Gastroesophageal sphincter (tissue), 4 donors: ENCODE measurements at regions not wholly inside any gene's neighbourhood (a gene's known extent, or its start where the extent isn't known, plus 50 kb on each side); places are given as distances from the start of the nearest gene placed in this dataset.

Experiments used
- ATAC-seq: fragments of 150-250 bp; one replicate; pipeline ENCODE4 v1.9.1; 2016; ENCODE audit warnings: mild to moderate bottlenecking, moderate library complexity
- H3K27ac ChIP-seq, 4 donors: fragments of 200-600 bp; sonication (generic) in 3 of 4; 1 replicate in 3 of 4; 2 replicates in 1 of 4; pipeline ENCODE4 v1.5.1; 2016 to 2019
- H3K27me3 ChIP-seq: fragments of 200-600 bp; sonication (generic); one replicate; pipeline ENCODE4 v1.5.1; 2019
- H3K36me3 ChIP-seq, 2 donors: fragments of 200-600 bp; sonication (generic); one replicate each; pipeline ENCODE4 v1.5.1; 2019; ENCODE audit warnings: control low read depth in 1 of 2
- H3K4me1 ChIP-seq, 3 donors: fragments of 200-600 bp; sonication (generic); 1 replicate in 2 of 3; 2 replicates in 1 of 3; pipeline ENCODE4 v1.5.1; 2016 to 2019; ENCODE audit warnings: control low read depth in 2 of 3
- H3K4me3 ChIP-seq, 2 donors: fragments of 200-600 bp; sonication (generic); one replicate each; pipeline ENCODE4 v1.5.1; 2019; ENCODE audit warnings: mild to moderate bottlenecking in 1 of 2, moderate library complexity in 1 of 2
- H3K9me3 ChIP-seq, 3 donors: fragments of 200-600 bp; sonication (generic); one replicate each; pipeline ENCODE4 v1.5.1; 2017 to 2019; ENCODE audit warnings: control low read depth in 2 of 3
- EP300 ChIP-seq: sonication (generic); formaldehyde crosslinking; IDR thresholded peaks from one replicate; pipeline ENCODE4 v1.6.1; 2017; ENCODE audit warnings: antibody characterized with exemption, mild to moderate bottlenecking
- POLR2A ChIP-seq, 2 donors: fragments of 450-650 bp; IDR thresholded peaks; one replicate each; pipeline ENCODE4 v1.6.1; 2017; ENCODE audit warnings: antibody characterized with exemption in 2 of 2, mild to moderate bottlenecking in 2 of 2, moderate library complexity in 1 of 2
- POLR2AphosphoS5 ChIP-seq: sonication (generic); formaldehyde crosslinking; IDR thresholded peaks from one replicate; pipeline ENCODE4 v1.6.1; 2017; ENCODE audit warnings: antibody characterized with exemption
- WGBS, 2 donors: methylation state at CpG; one replicate each; pipeline ENCODE4 v1.1.5; 2018; ENCODE audit warnings: low coverage in 1 of 2; 5-methylcytosine and 5-hydroxymethylcytosine counted together
- small RNA-seq, 4 donors: library from RNA; depleted of rRNA; stranded (forward); fragments of <200 nt; gene quantifications; one replicate each; pipeline ENCODE3, GENCODE V24; 2016
- TF ChIP-seq, protein P1 (sequence below), 4 experiments: fragments of 200-600 bp in 2 of 4; fragments of 450-650 bp in 2 of 4; sonication (generic) in 1 of 4; IDR thresholded peaks; one replicate each; pipeline ENCODE4 v1.5.1; 2017 to 2019; ENCODE audit warnings: antibody characterized with exemption in 4 of 4, mild to moderate bottlenecking in 2 of 4, moderate library complexity in 2 of 4

DNA sequence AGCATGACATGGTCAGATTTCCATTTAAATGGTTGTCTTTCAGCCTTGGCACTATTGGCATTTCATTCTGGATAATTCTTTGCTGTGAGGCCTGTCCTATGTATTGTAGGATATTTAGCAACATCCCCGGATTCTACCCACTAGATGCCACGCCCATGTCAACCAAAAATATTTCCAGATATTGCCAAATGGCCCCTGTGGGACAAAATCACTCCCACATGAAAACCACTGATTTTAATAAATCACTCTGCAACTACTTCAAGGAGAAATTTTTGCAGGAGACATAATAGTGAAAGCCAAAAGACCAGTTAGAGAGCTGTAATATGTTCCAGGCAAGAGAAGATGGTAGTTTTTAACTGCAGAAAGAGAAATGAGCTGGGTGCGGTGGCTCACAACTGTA is 55.9 kb upstream of the RARB start:
- ATAC-seq, result no peak

DNA sequence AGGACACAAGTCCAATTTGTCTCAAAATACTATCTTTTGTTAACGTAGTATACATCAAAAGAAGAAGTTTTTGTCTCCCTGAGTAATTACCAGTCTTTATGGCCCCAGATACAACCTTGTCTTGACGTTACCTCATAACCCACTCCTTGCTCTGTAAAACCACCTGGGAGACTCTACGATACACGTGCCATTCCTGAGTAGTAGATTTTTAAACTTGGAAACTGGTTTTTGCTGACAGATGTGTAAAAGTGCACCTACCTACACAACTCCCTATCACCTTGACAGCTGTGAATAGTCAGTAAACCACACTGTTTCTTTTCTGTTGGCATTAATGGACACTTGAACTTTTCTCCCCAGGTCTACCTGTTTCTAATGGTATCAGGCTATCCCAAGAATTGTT is 51.7 kb upstream of the RARB start:
- peaks cover 0 to 13% (median 0%) of the 10 kb centered on the region in 3 donors for H3K4me1 ChIP-seq
- 63 to 90% methylated on average over 4 of the region's 4 CpGs for WGBS, 2 donors

More for the DNA sequence above, 55.9 kb upstream of the RARB start:
- Histone ChIP-seq H3K9me3 (no peaks in the 10 kb centered on the region), H3K4me3 (no peak overlapping the region), H3K27ac (no peak overlapping the region), H3K27me3 (no peaks in the 10 kb centered on the region), H3K36me3 (no peaks in the 10 kb centered on the region), H3K4me1 (no peaks in the 10 kb centered on the region)
- no peak for TF ChIP-seq EP300
- no peak for TF ChIP-seq POLR2A (IDR thresholded peaks at IDR 0.05)
- no peak for TF ChIP-seq POLR2AphosphoS5
- TF ChIP-seq, protein P1, sequence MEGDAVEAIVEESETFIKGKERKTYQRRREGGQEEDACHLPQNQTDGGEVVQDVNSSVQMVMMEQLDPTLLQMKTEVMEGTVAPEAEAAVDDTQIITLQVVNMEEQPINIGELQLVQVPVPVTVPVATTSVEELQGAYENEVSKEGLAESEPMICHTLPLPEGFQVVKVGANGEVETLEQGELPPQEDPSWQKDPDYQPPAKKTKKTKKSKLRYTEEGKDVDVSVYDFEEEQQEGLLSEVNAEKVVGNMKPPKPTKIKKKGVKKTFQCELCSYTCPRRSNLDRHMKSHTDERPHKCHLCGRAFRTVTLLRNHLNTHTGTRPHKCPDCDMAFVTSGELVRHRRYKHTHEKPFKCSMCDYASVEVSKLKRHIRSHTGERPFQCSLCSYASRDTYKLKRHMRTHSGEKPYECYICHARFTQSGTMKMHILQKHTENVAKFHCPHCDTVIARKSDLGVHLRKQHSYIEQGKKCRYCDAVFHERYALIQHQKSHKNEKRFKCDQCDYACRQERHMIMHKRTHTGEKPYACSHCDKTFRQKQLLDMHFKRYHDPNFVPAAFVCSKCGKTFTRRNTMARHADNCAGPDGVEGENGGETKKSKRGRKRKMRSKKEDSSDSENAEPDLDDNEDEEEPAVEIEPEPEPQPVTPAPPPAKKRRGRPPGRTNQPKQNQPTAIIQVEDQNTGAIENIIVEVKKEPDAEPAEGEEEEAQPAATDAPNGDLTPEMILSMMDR (IDR thresholded peaks at IDR 0.05), result no peak
- WGBS, 2 donors, result 79 to 80% methylated on average over 3 of the region's 3 CpGs

GRCh38 chr3:25377042-25377441 is 51.0 kb upstream of the RARB start:
- ATAC-seq, result no peak
- Histone ChIP-seq H3K4me1 (peaks cover 0 to 16% (median 0%) of the 10 kb centered on the region in 3 donors), H3K9me3 (no peaks in the 10 kb centered on the region), H3K27ac (no peak overlapping the region), H3K27me3 (no peaks in the 10 kb centered on the region), H3K36me3 (no peaks in the 10 kb centered on the region), H3K4me3 (no peak overlapping the region)
- no peak for TF ChIP-seq POLR2AphosphoS5
- no peak for TF ChIP-seq POLR2A (IDR thresholded peaks at IDR 0.05)
- TF ChIP-seq, protein P1 (IDR thresholded peaks at IDR 0.05), result no peak
- no peak for TF ChIP-seq EP300
- WGBS, 2 donors, result 80 to 81% methylated on average over 2 of the region's 2 CpGs

More for the DNA sequence above, 51.7 kb upstream of the RARB start:
- Histone ChIP-seq H3K27me3 (no peaks in the 10 kb centered on the region), H3K4me3 (no peak overlapping the region), H3K27ac (no peak overlapping the region), H3K36me3 (no peaks in the 10 kb centered on the region), H3K9me3 (no peaks in the 10 kb centered on the region)
- TF ChIP-seq EP300 (no peak), POLR2AphosphoS5 (no peak), POLR2A (IDR thresholded peaks at IDR 0.05) (no peak)
- TF ChIP-seq, protein P1 (IDR thresholded peaks at IDR 0.05), result no peak
- ATAC-seq, result no peak

Small RNA genes lying in the stretch of these regions (small RNA-seq; reads per million reads assigned to genes)
- gene RN7SL216P (0 reads per million in 4 donors), gene RNA5SP125 (0 reads per million in 4 donors), gene RNA5SP126 (0 reads per million in 4 donors)
